ENCODE measurements at regions not wholly inside any gene's neighbourhood (a gene's known extent, or its start where the extent isn't known, plus 50 kb on each side); places are given as distances from the start of the nearest gene placed in this dataset.

DNA sequence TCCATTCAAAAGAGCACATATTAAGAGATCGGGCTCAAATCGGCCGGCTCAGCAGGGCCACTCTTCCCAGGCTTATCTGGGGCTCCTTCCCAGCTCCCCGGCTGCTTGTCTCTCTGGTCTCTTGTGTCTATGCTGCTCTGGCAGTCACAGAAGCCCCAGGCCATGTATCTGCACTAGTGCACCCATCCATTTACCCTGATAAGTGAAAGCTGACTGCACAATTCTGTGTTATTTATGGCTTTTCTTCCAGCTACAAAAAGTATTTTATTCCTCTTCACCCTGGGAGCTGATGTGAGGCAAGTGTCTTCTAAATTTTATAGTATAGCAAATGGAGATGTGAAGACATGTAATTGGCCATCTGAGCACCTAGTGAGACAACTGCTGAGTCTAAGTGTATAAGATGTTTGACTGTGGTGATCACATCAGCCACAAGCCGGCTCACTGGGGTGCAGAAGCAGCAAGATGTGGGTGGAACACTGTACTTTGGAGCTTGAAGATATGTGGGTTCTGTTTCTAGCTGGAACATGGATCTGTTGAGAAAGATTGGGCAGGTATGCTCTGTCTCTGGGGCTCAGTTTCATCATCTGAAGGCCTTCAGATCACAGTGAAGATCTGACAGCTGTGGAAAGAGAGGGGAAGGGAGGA lies 78.1 kb upstream of the MPHOSPH6 start:
- no peaks in the 10 kb centered on the region for H3K4me1 Mint-ChIP-seq (ENCODE audit: low read depth)
- H3K36me3 Mint-ChIP-seq (ENCODE audit: low read depth) = no peaks in the 10 kb centered on the region
- H3K4me3 Mint-ChIP-seq = no peak overlapping the region
- peaks cover 29% of the 10 kb centered on the region for H3K27me3 Mint-ChIP-seq
- H3K27me3 ChIP-seq (ENCODE audit: control insufficient read depth in 1 of 2, insufficient read depth in 2 of 2, low read length in 2 of 2) = peaks cover 5 to 6% of the 10 kb centered on the region in 2 experiments
- ATAC-seq (ENCODE audit: poor library complexity) (no peak), DNase-seq (no peak)
- H3K4me1 ChIP-seq (ENCODE audit: insufficient read depth, low read length) = no peaks in the 10 kb centered on the region
- peaks cover 2% of the 10 kb centered on the region for H3K9me3 Mint-ChIP-seq
- ChIA-PET POLR2A (no interaction called here), CTCF (no interaction called here)
- TF ChIP-seq, protein P1, sequence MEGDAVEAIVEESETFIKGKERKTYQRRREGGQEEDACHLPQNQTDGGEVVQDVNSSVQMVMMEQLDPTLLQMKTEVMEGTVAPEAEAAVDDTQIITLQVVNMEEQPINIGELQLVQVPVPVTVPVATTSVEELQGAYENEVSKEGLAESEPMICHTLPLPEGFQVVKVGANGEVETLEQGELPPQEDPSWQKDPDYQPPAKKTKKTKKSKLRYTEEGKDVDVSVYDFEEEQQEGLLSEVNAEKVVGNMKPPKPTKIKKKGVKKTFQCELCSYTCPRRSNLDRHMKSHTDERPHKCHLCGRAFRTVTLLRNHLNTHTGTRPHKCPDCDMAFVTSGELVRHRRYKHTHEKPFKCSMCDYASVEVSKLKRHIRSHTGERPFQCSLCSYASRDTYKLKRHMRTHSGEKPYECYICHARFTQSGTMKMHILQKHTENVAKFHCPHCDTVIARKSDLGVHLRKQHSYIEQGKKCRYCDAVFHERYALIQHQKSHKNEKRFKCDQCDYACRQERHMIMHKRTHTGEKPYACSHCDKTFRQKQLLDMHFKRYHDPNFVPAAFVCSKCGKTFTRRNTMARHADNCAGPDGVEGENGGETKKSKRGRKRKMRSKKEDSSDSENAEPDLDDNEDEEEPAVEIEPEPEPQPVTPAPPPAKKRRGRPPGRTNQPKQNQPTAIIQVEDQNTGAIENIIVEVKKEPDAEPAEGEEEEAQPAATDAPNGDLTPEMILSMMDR (IDR thresholded peaks at IDR 0.05) = no peak
- no peaks in the 10 kb centered on the region for H3K36me3 ChIP-seq (ENCODE audit: insufficient read depth, low read length)
- intact Hi-C loops (cut with DNase I, micrococcal nuclease) = no loop called here
- H3K27ac Mint-ChIP-seq = no peak overlapping the region
- no peak overlapping the region for H3K4me3 ChIP-seq (ENCODE audit: low read length)
- no peak overlapping the region for H3K27ac ChIP-seq (ENCODE audit: low read depth in 1 of 2, low read length in 2 of 2)
- no peaks in the 10 kb centered on the region for H3K9me3 ChIP-seq (ENCODE audit: control insufficient read depth in 1 of 2, insufficient read depth in 1 of 2, low read length in 2 of 2)

DNA sequence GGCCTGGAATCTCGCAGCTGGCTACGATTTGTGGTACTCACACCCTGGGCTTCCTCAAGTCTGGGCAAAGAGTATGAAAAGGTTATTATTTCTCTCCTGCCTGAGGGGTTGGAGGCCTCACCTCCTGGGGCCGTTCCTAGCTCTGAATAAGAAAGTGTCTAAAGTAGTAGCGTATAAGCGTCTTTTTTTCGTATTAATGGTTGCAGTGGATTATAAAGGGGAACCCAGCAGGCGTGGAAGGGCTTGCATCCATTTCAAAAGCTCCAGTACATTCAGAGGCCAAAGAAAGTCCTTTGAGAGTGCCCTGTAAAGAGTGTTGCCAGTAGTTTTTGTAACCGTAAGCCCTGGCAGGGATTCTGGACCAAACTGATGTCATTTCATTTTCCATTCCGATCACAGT lies 72.2 kb upstream of the MPHOSPH6 start:
- TF ChIP-seq, protein P1 (IDR thresholded peaks at IDR 0.05) = no peak
- H3K27ac Mint-ChIP-seq = no peak overlapping the region
- ChIA-PET CTCF (no interaction called here), POLR2A (no interaction called here)
- peaks cover 4 to 6% of the 10 kb centered on the region in 2 experiments for H3K27me3 ChIP-seq (ENCODE audit: control insufficient read depth in 1 of 2, insufficient read depth in 2 of 2, low read length in 2 of 2)
- H3K36me3 ChIP-seq (ENCODE audit: insufficient read depth, low read length) = no peaks in the 10 kb centered on the region
- no peaks in the 10 kb centered on the region for H3K4me1 ChIP-seq (ENCODE audit: insufficient read depth, low read length)
- no peaks in the 10 kb centered on the region for H3K4me1 Mint-ChIP-seq (ENCODE audit: low read depth)
- H3K27me3 Mint-ChIP-seq = peaks cover 26% of the 10 kb centered on the region
- intact Hi-C loops (cut with DNase I, micrococcal nuclease) = no loop called here
- H3K4me3 Mint-ChIP-seq = no peak overlapping the region
- H3K27ac ChIP-seq (ENCODE audit: low read depth in 1 of 2, low read length in 2 of 2) = no peak overlapping the region
- DNase-seq (no peak), ATAC-seq (ENCODE audit: poor library complexity) (no peak)
- no peaks in the 10 kb centered on the region for H3K9me3 ChIP-seq (ENCODE audit: control insufficient read depth in 1 of 2, insufficient read depth in 1 of 2, low read length in 2 of 2)
- H3K36me3 Mint-ChIP-seq (ENCODE audit: low read depth) = no peaks in the 10 kb centered on the region
- H3K4me3 ChIP-seq (ENCODE audit: low read length) = no peak overlapping the region
- peaks cover 2% of the 10 kb centered on the region for H3K9me3 Mint-ChIP-seq

DNA sequence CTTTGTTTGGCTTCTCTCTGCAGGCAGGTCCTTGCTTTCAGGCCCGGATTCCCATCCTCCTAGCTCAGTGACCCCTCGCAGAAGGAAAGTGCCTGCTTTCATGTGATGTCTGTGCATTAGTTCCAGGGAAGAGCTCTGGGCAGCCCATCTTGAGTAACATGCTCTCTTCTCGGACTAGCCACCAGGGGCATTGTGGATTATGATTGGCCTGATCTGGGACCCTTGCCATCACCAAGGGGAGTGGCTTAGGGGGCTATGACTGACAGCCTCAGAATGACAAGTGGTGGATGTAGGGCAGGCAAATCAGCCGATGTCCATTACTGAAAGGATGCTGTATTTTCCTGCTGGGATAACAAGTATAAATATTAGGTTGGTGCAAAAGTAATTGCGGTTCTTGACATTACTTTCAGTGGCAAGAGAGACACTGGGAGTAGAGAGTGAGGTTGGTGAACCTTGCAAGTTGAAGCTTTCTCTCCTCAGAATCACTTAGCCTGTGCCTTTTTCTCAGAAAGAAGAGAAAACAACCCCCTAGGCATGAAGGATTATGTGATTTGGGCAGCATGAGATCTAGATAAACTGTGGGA lies 71.5 kb upstream of the MPHOSPH6 start:
- TF ChIP-seq, protein P1 (IDR thresholded peaks at IDR 0.05) = no peak
- intact Hi-C loops (cut with DNase I, micrococcal nuclease) = no loop called here
- H3K27ac ChIP-seq (ENCODE audit: low read depth in 1 of 2, low read length in 2 of 2) = no peak overlapping the region
- no peaks in the 10 kb centered on the region for H3K36me3 ChIP-seq (ENCODE audit: insufficient read depth, low read length)
- Mint-ChIP-seq H3K36me3 (ENCODE audit: low read depth) (no peaks in the 10 kb centered on the region), H3K4me3 (no peak overlapping the region), H3K9me3 (peaks cover 2% of the 10 kb centered on the region), H3K27ac (no peak overlapping the region), H3K27me3 (peaks cover 25% of the 10 kb centered on the region), H3K4me1 (ENCODE audit: low read depth) (no peaks in the 10 kb centered on the region)
- ChIA-PET POLR2A (no interaction called here), CTCF (no interaction called here)
- H3K4me3 ChIP-seq (ENCODE audit: low read length) = no peak overlapping the region
- no peaks in the 10 kb centered on the region for H3K9me3 ChIP-seq (ENCODE audit: control insufficient read depth in 1 of 2, insufficient read depth in 1 of 2, low read length in 2 of 2)
- DNase-seq (no peak), ATAC-seq (ENCODE audit: poor library complexity) (no peak)
- H3K4me1 ChIP-seq (ENCODE audit: insufficient read depth, low read length) = no peaks in the 10 kb centered on the region
- H3K27me3 ChIP-seq (ENCODE audit: control insufficient read depth in 1 of 2, insufficient read depth in 2 of 2, low read length in 2 of 2) = peaks cover 4% of the 10 kb centered on the region in 2 experiments
